Brain microvascular endothelial cell (primary cell): ENCODE measurements at regions not wholly inside any gene's neighbourhood (a gene's known extent, or its start where the extent isn't known, plus 50 kb on each side); places are given as distances from the start of the nearest gene placed in this dataset.

Source experiments
- DNase-seq: peaks from one replicate; pipeline ENCODE4 v3.0.0-alpha.2; 2020
- H3K27ac ChIP-seq: fragments of 250-450 bp; sonication (Bioruptor Pico); 2 replicates; pipeline ENCODE4 v1.5.1; 2020; ENCODE audit warnings: mild to moderate bottlenecking, moderate library complexity
- H3K27me3 ChIP-seq: fragments of 250-450 bp; sonication (Bioruptor Pico); replicated peaks from 2 replicates; pipeline ENCODE4 v1.5.1; 2020; ENCODE audit warnings: mild to moderate bottlenecking
- H3K36me3 ChIP-seq: fragments of 250-450 bp; sonication (Bioruptor Pico); replicated peaks from 2 replicates; pipeline ENCODE4 v1.5.1; 2020; ENCODE audit warnings: mild to moderate bottlenecking
- H3K4me3 ChIP-seq: 2 replicates; pipeline ENCODE4 v1.5.1; 2011; ENCODE audit warnings: low read depth, mild to moderate bottlenecking, control low read depth, low read length, moderate library complexity
- CTCF ChIP-seq: IDR thresholded peaks from 2 replicates; pipeline ENCODE4 v1.5.1; 2011; ENCODE audit warnings: low read depth, mild to moderate bottlenecking, moderate library complexity, low read length, control low read depth, inconsistent platforms; ENCODE audit errors: missing control alignments
- in situ Hi-C: cut with HindIII; loops from 2 replicates; pipeline ENCODE4 v1.10.0; 2017; ENCODE audit warnings: low sequenced_read_pairs, low pct_ligation_motif_present

DNA sequence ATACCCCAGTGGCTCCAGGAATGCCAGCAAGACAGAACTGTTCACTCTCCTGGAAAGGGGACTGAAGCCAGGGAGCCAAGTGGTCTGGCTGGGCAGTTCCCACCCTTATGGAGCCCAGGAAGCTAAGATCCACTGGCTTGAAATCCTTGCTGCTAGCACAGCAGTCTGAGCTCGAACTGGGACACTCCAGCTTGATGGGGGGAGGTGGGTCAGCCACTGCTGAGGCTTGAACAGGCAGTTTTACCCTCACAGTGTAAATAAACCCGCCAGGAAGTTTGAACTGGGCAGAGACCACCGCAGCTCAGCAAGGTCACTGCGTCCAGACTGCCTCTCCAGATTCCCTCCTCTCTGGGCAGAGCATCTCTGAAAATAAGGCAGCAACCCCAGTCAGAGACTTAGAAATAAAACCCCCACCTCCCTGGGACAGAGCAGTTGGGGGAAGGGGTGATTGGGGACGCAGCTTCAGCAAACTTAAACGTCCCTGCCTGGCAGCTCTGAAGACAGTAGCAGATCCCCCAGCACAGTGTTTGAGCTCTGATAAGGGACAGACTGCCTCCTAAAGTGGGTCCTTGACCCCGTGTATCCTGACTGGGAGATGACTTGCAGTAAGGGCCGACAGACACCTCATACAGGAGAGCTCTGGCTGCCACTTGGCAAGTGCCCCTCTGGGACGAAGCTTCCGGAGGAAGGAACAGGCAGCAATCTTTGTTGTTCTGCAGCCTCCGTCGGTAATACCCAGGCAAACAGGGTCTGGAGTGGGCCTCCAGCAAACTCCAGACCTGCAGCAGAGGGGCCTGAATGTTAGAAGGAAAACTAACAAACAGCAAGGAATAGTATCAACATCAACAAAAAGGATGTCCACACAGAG is 568.4 kb downstream of the PLA2G4A start:
- H3K27ac ChIP-seq: no peak overlapping the region
- in situ Hi-C loops: no loop called here
- no peak overlapping the region for H3K4me3 ChIP-seq
- no peaks in the 10 kb centered on the region for H3K27me3 ChIP-seq
- no peak for TF ChIP-seq CTCF
- no peak for DNase-seq
- no peaks in the 10 kb centered on the region for H3K36me3 ChIP-seq

GRCh38 chr1:187408212-187409004 is 579.7 kb downstream of the PLA2G4A start:
- TF ChIP-seq CTCF: no peak
- in situ Hi-C loops: no loop called here
- H3K27ac ChIP-seq: no peak overlapping the region

DNA sequence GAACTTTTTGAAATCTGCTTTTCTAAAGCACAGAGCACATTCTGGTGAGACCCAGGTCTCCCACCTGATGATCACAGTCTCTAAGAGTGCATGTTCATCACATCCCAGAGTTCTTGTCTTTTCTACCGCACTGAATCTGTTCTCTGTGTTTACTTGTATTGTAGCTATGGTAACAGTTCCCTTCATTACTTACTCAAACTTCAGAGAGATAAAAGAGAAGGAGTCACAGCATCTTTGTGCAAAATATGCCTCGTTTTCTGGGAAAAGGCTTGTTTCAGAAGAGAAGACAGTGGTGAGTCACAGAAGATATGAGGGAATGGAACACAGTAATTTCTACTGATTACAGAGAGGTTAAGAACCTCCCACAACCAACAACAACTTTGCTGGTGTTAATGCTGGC is 580.6 kb downstream of the PLA2G4A start:
- DNase-seq: peak; percentile 3
- in situ Hi-C loops: no loop called here
- H3K27me3 ChIP-seq: no peaks in the 10 kb centered on the region

More at GRCh38 chr1:187408212-187409004, 579.7 kb downstream of the PLA2G4A start:
- H3K4me3 ChIP-seq: no peak overlapping the region
- H3K36me3 ChIP-seq: no peaks in the 10 kb centered on the region
- DNase-seq: no peak
- H3K27me3 ChIP-seq: no peaks in the 10 kb centered on the region

DNA sequence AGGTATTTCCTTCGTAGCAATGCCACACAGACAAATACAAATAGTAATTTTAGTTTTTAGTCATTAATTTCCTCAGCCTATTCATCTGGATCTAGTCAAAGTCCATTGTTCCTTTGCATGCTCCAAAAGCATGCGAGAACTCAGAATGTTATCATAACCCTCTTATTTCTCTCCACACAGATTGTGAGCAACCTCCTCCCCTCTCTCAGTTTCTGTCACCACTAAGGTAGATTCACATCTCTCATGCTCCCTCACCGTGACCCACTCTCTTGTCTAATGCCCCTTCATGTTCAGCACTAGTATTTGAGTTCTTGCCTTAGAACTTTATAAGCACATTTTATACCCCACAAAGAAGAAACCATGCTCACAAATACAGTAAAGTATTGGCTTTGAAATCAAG is 582.4 kb downstream of the PLA2G4A start:
- no peaks in the 10 kb centered on the region for H3K36me3 ChIP-seq
- TF ChIP-seq CTCF: no peak
- H3K27ac ChIP-seq: no peak overlapping the region
- no peak for DNase-seq
- in situ Hi-C loops: no loop called here
- H3K4me3 ChIP-seq: no peak overlapping the region
- H3K27me3 ChIP-seq: no peaks in the 10 kb centered on the region

More for the DNA sequence above, 580.6 kb downstream of the PLA2G4A start:
- H3K36me3 ChIP-seq: no peaks in the 10 kb centered on the region
- TF ChIP-seq CTCF: no peak
- no peak overlapping the region for H3K27ac ChIP-seq
- no peak overlapping the region for H3K4me3 ChIP-seq

- no peak for DNase-seq
- no peak for TF ChIP-seq CTCF
- in situ Hi-C loops: no loop called here
- Histone ChIP-seq H3K27me3 (no peaks in the 10 kb centered on the region), H3K27ac (no peak overlapping the region), H3K4me3 (no peak overlapping the region), H3K36me3 (no peaks in the 10 kb centered on the region)
These were observed 584.8 kb downstream of the PLA2G4A start for GRCh38 chr1:187413405-187414169.
